IMR-90 (cell line): ENCODE measurements at regions not wholly inside any gene's neighbourhood (a gene's known extent, or its start where the extent isn't known, plus 50 kb on each side); places are given as distances from the start of the nearest gene placed in this dataset.

Source experiments
- ATAC-seq: fragments of 200-7000 bp; cut with Tn5 transposase; 2 replicates; pipeline ENCODE4 v1.9.1; 2020; ENCODE audit warnings: low read depth, mild to moderate bottlenecking, moderate library complexity
- BruUV-seq: library from RNA; stranded (reverse); fragments of 400-500 nt; replicated peaks from 2 replicates; lab custom pipeline; 2021; lab: Mats Ljungman, UMichigan
- CTCF ChIA-PET: fragments of 300-600 bp; formaldehyde crosslinking; extraction: SDS; loops from one replicate; lab custom pipeline; 2021; ENCODE audit warnings: antibody characterized with exemption; lab: Yijun Ruan, JAX
- POLR2A ChIA-PET: fragments of 300-600 bp; sonication (Branson Sonifier 250); formaldehyde crosslinking; loops from one replicate; lab custom pipeline; 2022; ENCODE audit warnings: antibody characterized with exemption; ENCODE audit not compliant: unreplicated experiment; lab: Charles Lee
- DNase-seq: peaks from one replicate; pipeline ENCODE4 v3.0.0; 2013
- H2AFZ ChIP-seq: replicated peaks from 2 replicates; pipeline ENCODE3; 2013; ENCODE audit warnings: low read length, mild to moderate bottlenecking; ENCODE audit not compliant: poor library complexity
- H2AK5ac ChIP-seq: 2 replicates; pipeline ENCODE4 v1.6.1; 2013; ENCODE audit warnings: low read depth, low read length, inconsistent platforms
- H2AK9ac ChIP-seq: replicated peaks from 2 replicates; pipeline ENCODE3; 2013; ENCODE audit warnings: mild to moderate bottlenecking, low read depth, low read length, moderate library complexity; ENCODE audit not compliant: poor library complexity
- H2BK120ac ChIP-seq: 2 replicates; pipeline ENCODE4 v1.6.1; 2013; ENCODE audit warnings: low read depth, low read length, inconsistent platforms
- H2BK15ac ChIP-seq: 3 replicates; pipeline ENCODE4 v1.6.1; 2013; ENCODE audit warnings: low read depth, low read length, inconsistent platforms
- H2BK20ac ChIP-seq: 2 replicates; pipeline ENCODE4 v1.6.1; 2013; ENCODE audit warnings: low read depth, mild to moderate bottlenecking, inconsistent platforms, low read length, moderate library complexity
- H2BK5ac ChIP-seq: 2 replicates; pipeline ENCODE4 v1.6.1; 2013; ENCODE audit warnings: mild to moderate bottlenecking, low read depth, low read length, inconsistent platforms; ENCODE audit not compliant: poor library complexity, severe bottlenecking
- H3K14ac ChIP-seq: replicated peaks from 2 replicates; pipeline ENCODE4 v1.6.1; 2013; ENCODE audit warnings: low read depth, low read length, inconsistent platforms
- H3K18ac ChIP-seq: 2 replicates; pipeline ENCODE4 v1.6.1; 2013; ENCODE audit warnings: low read depth, low read length, control low read depth
- H3K23ac ChIP-seq: 2 replicates; pipeline ENCODE4 v1.6.1; 2013; ENCODE audit warnings: low read depth, low read length, inconsistent platforms
- H3K27ac ChIP-seq: 2 replicates; pipeline ENCODE4 v1.5.1; 2013; ENCODE audit warnings: mild to moderate bottlenecking, control low read depth, low read length; ENCODE audit not compliant: insufficient read depth
- H3K27me3 ChIP-seq: 2 replicates; pipeline ENCODE4 v1.6.1; 2013; ENCODE audit warnings: low read length; ENCODE audit not compliant: control insufficient read depth, insufficient read depth
- H3K36me3 ChIP-seq: 2 replicates; pipeline ENCODE4 v1.6.1; 2013; ENCODE audit warnings: low read length, mixed read lengths; ENCODE audit not compliant: control insufficient read depth, insufficient read depth
- H3K4ac ChIP-seq: 2 replicates; pipeline ENCODE4 v1.6.1; 2013; ENCODE audit warnings: low read depth, low read length, inconsistent platforms
- H3K4me1 ChIP-seq: 2 replicates; pipeline ENCODE4 v1.6.1; 2013; ENCODE audit warnings: low read length, mixed read lengths; ENCODE audit not compliant: control insufficient read depth, insufficient read depth
- H3K4me2 ChIP-seq: 2 replicates; pipeline ENCODE4 v1.6.1; 2013; ENCODE audit warnings: low read depth, mild to moderate bottlenecking, control low read depth, low read length, moderate library complexity
- H3K4me3 ChIP-seq: 2 replicates; pipeline ENCODE4 v1.5.1; 2013; ENCODE audit warnings: low read depth, mild to moderate bottlenecking, control low read depth, low read length, moderate library complexity; ENCODE audit not compliant: insufficient read depth
- H3K56ac ChIP-seq: 2 replicates; pipeline ENCODE4 v1.6.1; 2013; ENCODE audit warnings: low read length, inconsistent platforms; ENCODE audit not compliant: insufficient read depth; ENCODE audit errors: extremely low read depth
- H3K79me1 ChIP-seq, 2 experiments: 2 replicates each; pipeline ENCODE4 v1.6.1; 2013; ENCODE audit warnings: low read length in 2 of 2, inconsistent platforms in 1 of 2, low read depth in 1 of 2
- H3K9ac ChIP-seq: 2 replicates; pipeline ENCODE4 v1.6.1; 2013; ENCODE audit warnings: low read depth, low read length, control low read depth
- H3K9me1 ChIP-seq: 2 replicates; pipeline ENCODE4 v1.6.1; 2013; ENCODE audit warnings: low read length, inconsistent platforms; ENCODE audit not compliant: insufficient read depth
- H3K9me3 ChIP-seq: 2 replicates; pipeline ENCODE4 v1.6.1; 2013; ENCODE audit warnings: low read length; ENCODE audit not compliant: control insufficient read depth, insufficient read depth
- H4K20me1 ChIP-seq: 2 replicates; pipeline ENCODE4 v1.6.1; 2013; ENCODE audit warnings: low read length, inconsistent platforms; ENCODE audit not compliant: insufficient read depth
- H4K5ac ChIP-seq: 2 replicates; pipeline ENCODE4 v1.6.1; 2013; ENCODE audit warnings: mild to moderate bottlenecking, low read depth, low read length, control low read depth
- H4K8ac ChIP-seq, 2 experiments: 2 replicates each; pipeline ENCODE4 v1.6.1; 2013; ENCODE audit warnings: low read depth in 2 of 2, low read length in 2 of 2, control low read depth in 1 of 2, inconsistent platforms in 1 of 2
- H4K91ac ChIP-seq: 2 replicates; pipeline ENCODE4 v1.6.1; 2013; ENCODE audit warnings: low read depth, low read length, inconsistent platforms; ENCODE audit not compliant: insufficient read depth
- BHLHE40 ChIP-seq: fragments of 150-350 bp; IDR thresholded peaks from 2 replicates; pipeline ENCODE4 v1.6.1; 2016; ENCODE audit warnings: mild to moderate bottlenecking, low read depth, low read length
- CEBPB ChIP-seq: IDR thresholded peaks from 2 replicates; pipeline ENCODE4 v1.6.1; 2012; ENCODE audit warnings: low read depth, low read length, improper control_type of control experiment
- CHD1 ChIP-seq: IDR thresholded peaks from 2 replicates; pipeline ENCODE4 v1.6.1; 2012; ENCODE audit warnings: low read depth, low read length, improper control_type of control experiment
- FOS ChIP-seq: fragments of 150-350 bp; IDR thresholded peaks from 2 replicates; pipeline ENCODE4 v1.6.1; 2016; ENCODE audit warnings: low read depth, low read length
- MAFK ChIP-seq: IDR thresholded peaks from 2 replicates; pipeline ENCODE4 v1.6.1; 2012; ENCODE audit warnings: low read depth, low read length, improper control_type of control experiment
- MAZ ChIP-seq: IDR thresholded peaks from 2 replicates; pipeline ENCODE4 v1.6.1; 2012; ENCODE audit warnings: low read depth, mild to moderate bottlenecking, low read length, improper control_type of control experiment, moderate library complexity, borderline replicate concordance
- MXI1 ChIP-seq: IDR thresholded peaks from 2 replicates; pipeline ENCODE4 v1.6.1; 2012; ENCODE audit warnings: low read depth, mild to moderate bottlenecking, low read length, moderate library complexity, borderline replicate concordance
- NFE2L2 ChIP-seq: fragments of 150-350 bp; IDR thresholded peaks from 2 replicates; pipeline ENCODE4 v1.6.1; 2016; ENCODE audit warnings: low read depth, mild to moderate bottlenecking, low read length
- POLR2A ChIP-seq: IDR thresholded peaks from 2 replicates; pipeline ENCODE4 v1.6.1; 2012; ENCODE audit warnings: mild to moderate bottlenecking, low read depth, low read length
- RAD21 ChIP-seq: IDR thresholded peaks from 2 replicates; pipeline ENCODE4 v1.6.1; 2012; ENCODE audit warnings: low read length, improper control_type of control experiment
- RCOR1 ChIP-seq: IDR thresholded peaks from 2 replicates; pipeline ENCODE4 v1.6.1; 2012; ENCODE audit warnings: mild to moderate bottlenecking, low read length, improper control_type of control experiment; ENCODE audit not compliant: insufficient replicate concordance
- RFX5 ChIP-seq: IDR thresholded peaks from 2 replicates; pipeline ENCODE4 v1.8.0; 2012; ENCODE audit warnings: low read depth, mild to moderate bottlenecking, low read length, moderate library complexity
- SMC3 ChIP-seq: fragments of 150-350 bp; IDR thresholded peaks from 2 replicates; pipeline ENCODE4 v1.6.1; 2016; ENCODE audit warnings: low read depth, mild to moderate bottlenecking, antibody characterized with exemption, low read length, moderate library complexity
- WGBS, 2 experiments: methylation state at CpG; one replicate each; pipeline versions ENCODE4 v1.1.5 to v1.1.7; 2013; ENCODE audit warnings: missing lambda C conversion rate in 2 of 2; ENCODE audit not compliant: insufficient read length in 1 of 2; ENCODE audit errors: extremely low coverage in 2 of 2; 5-methylcytosine and 5-hydroxymethylcytosine counted together
- dilution Hi-C: fragments of 300-500 bp; cut with HindIII; formaldehyde crosslinking; loops from one replicate; pipeline ENCODE4 v1.14.3; 2018; ENCODE audit warnings: low sequenced_read_pairs; ENCODE audit not compliant: unreplicated experiment
- in situ Hi-C: fragments of 300-500 bp; cut with MboI; formaldehyde crosslinking; loops from 3 replicates; pipeline ENCODE4 v1.14.3; 2019; ENCODE audit warnings: low sequenced_read_pairs, inconsistent platforms, mixed read lengths
- intact Hi-C: fragments of 100-400 bp; cut with micrococcal nuclease; formaldehyde crosslinking; loops from 2 replicates; pipeline ENCODE4 v1.10.0; 2022
- TF ChIP-seq, protein P1 (sequence below): fragments of 150-350 bp; IDR thresholded peaks from 2 replicates; pipeline ENCODE4 v1.6.1; 2017; ENCODE audit warnings: mild to moderate bottlenecking, antibody characterized with exemption, low read length, low read depth
- TF ChIP-seq, protein P2 (sequence below): fragments of 150-350 bp; IDR thresholded peaks from 2 replicates; pipeline ENCODE4 v1.6.1; 2016; ENCODE audit warnings: low read depth, mild to moderate bottlenecking, low read length, moderate library complexity, borderline replicate concordance
- TF ChIP-seq, protein P3 (sequence below): conservative IDR thresholded peaks from 2 replicates; pipeline ENCODE4 v1.5.1; 2012; ENCODE audit warnings: mild to moderate bottlenecking, low read depth, low read length, improper control_type of control experiment

DNA sequence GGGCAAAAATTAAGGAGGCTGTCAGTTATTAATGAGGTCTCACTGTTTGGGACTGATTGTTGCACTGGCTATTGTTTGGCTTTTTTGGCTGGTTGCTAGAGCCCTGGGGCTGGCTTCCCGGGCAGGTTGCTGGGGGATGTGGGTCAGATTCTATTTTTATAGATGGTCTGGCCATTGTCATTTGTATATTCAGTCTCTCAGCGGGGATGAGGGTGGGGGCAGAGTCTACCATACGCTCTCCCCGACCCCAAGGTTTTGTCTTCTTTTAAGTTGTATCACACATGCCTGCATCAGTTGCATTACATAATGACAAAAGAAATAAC, 84.3 kb upstream of the GRB10 start:
- Histone ChIP-seq H2AK9ac (no peak overlapping the region), H2BK120ac (no peak overlapping the region), H3K4ac (no peak overlapping the region), H3K9me1 (no peaks in the 10 kb centered on the region), H4K20me1 (no peaks in the 10 kb centered on the region), H4K5ac (no peak overlapping the region), H3K79me1 (no peaks in the 10 kb centered on the region), H3K4me1 (peaks cover 4% of the 10 kb centered on the region), H3K9ac (no peak overlapping the region), H2AK5ac (no peak overlapping the region), H3K18ac (no peak overlapping the region), H3K4me2 (no peak overlapping the region), H2BK20ac (no peak overlapping the region), H3K56ac (no peak overlapping the region), H3K9me3 (no peaks in the 10 kb centered on the region), H3K23ac (no peak overlapping the region), H4K91ac (no peak overlapping the region), H3K14ac (no peak overlapping the region), H3K36me3 (no peaks in the 10 kb centered on the region), H3K4me3 (no peak overlapping the region), H3K27ac (no peak overlapping the region), H2BK15ac (no peak overlapping the region), H2AFZ (no peak overlapping the region), H2BK5ac (no peak overlapping the region), H3K27me3 (peaks cover 12% of the 10 kb centered on the region; the same call in 1 of the 2 replicates), H4K8ac (no peak overlapping the region)
- ATAC-seq (no peak), DNase-seq (no peak)
- ChIA-PET POLR2A (no interaction called here), CTCF (no interaction called here)
- in situ Hi-C loops: no loop called here
- no peak for TF ChIP-seq SMC3
- TF ChIP-seq CEBPB: no peak
- no peak for TF ChIP-seq MAZ
- TF ChIP-seq POLR2A: no peak
- TF ChIP-seq FOS: no peak
- TF ChIP-seq, protein P1, sequence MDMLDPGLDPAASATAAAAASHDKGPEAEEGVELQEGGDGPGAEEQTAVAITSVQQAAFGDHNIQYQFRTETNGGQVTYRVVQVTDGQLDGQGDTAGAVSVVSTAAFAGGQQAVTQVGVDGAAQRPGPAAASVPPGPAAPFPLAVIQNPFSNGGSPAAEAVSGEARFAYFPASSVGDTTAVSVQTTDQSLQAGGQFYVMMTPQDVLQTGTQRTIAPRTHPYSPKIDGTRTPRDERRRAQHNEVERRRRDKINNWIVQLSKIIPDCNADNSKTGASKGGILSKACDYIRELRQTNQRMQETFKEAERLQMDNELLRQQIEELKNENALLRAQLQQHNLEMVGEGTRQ: no peak
- no peak for TF ChIP-seq MXI1
- TF ChIP-seq CHD1: no peak
- TF ChIP-seq, protein P2, sequence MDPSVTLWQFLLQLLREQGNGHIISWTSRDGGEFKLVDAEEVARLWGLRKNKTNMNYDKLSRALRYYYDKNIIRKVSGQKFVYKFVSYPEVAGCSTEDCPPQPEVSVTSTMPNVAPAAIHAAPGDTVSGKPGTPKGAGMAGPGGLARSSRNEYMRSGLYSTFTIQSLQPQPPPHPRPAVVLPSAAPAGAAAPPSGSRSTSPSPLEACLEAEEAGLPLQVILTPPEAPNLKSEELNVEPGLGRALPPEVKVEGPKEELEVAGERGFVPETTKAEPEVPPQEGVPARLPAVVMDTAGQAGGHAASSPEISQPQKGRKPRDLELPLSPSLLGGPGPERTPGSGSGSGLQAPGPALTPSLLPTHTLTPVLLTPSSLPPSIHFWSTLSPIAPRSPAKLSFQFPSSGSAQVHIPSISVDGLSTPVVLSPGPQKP: no peak
- no peak for TF ChIP-seq RCOR1
- no peak for TF ChIP-seq NFE2L2
- no peak for TF ChIP-seq MAFK
- no peak for TF ChIP-seq BHLHE40
- no peak for TF ChIP-seq RAD21
- TF ChIP-seq, protein P3, sequence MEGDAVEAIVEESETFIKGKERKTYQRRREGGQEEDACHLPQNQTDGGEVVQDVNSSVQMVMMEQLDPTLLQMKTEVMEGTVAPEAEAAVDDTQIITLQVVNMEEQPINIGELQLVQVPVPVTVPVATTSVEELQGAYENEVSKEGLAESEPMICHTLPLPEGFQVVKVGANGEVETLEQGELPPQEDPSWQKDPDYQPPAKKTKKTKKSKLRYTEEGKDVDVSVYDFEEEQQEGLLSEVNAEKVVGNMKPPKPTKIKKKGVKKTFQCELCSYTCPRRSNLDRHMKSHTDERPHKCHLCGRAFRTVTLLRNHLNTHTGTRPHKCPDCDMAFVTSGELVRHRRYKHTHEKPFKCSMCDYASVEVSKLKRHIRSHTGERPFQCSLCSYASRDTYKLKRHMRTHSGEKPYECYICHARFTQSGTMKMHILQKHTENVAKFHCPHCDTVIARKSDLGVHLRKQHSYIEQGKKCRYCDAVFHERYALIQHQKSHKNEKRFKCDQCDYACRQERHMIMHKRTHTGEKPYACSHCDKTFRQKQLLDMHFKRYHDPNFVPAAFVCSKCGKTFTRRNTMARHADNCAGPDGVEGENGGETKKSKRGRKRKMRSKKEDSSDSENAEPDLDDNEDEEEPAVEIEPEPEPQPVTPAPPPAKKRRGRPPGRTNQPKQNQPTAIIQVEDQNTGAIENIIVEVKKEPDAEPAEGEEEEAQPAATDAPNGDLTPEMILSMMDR: no peak
- no peak for TF ChIP-seq RFX5
- BruUV-seq: no TSS peak
- dilution Hi-C loops: no loop called here
- intact Hi-C loops: no loop called here
- WGBS, 2 experiments: 80% methylated on average over 1 of the region's 4 CpGs; no CpG with 5 or more reads in 1 of the 2 experiments
